Astrocyte (in vitro differentiated cells and primary cell): ENCODE measurements at regions not wholly inside any gene's neighbourhood (a gene's known extent, or its start where the extent isn't known, plus 50 kb on each side); places are given as distances from the start of the nearest gene placed in this dataset.
A peak's percentile ranks its signal among the peaks of the same experiment; 100 is the strongest.

Source experiments
- DNase-seq: peaks from one replicate; pipeline ENCODE4 v3.0.0-alpha.2; 2010; ENCODE audit warnings: low read depth
- FAIRE-seq: peaks from 2 replicates; lab custom pipeline; 2011; peaks lifted over from hg19 to GRCh38; lab: Jason Lieb, UNC
- H2AFZ ChIP-seq: 2 replicates; pipeline ENCODE4 v1.6.0; 2012; ENCODE audit warnings: low read depth, low read length, inconsistent platforms
- H3K27ac ChIP-seq: 2 replicates; pipeline ENCODE4 v1.5.1; 2011; ENCODE audit warnings: low read depth, low read length, inconsistent platforms
- H3K27me3 ChIP-seq: 2 replicates; pipeline ENCODE4 v1.6.0; 2011; ENCODE audit warnings: low read length, inconsistent platforms; ENCODE audit not compliant: insufficient read depth
- H3K36me3 ChIP-seq: 2 replicates; pipeline ENCODE4 v1.5.1; 2011; ENCODE audit warnings: low read length, inconsistent platforms; ENCODE audit not compliant: insufficient read depth
- H3K4me1 ChIP-seq: 2 replicates; pipeline ENCODE4 v1.5.1; 2011; ENCODE audit warnings: low read length, inconsistent platforms; ENCODE audit not compliant: insufficient read depth
- H3K4me2 ChIP-seq: 2 replicates; pipeline ENCODE4 v1.6.0; 2012; ENCODE audit warnings: low read length, inconsistent platforms
- H3K4me3 ChIP-seq: 2 replicates; pipeline ENCODE4 v1.5.1; 2011; ENCODE audit warnings: low read depth, mild to moderate bottlenecking, low read length, inconsistent platforms; ENCODE audit not compliant: insufficient read depth
- H3K79me2 ChIP-seq: 2 replicates; pipeline ENCODE4 v1.6.0; 2012; ENCODE audit warnings: mild to moderate bottlenecking, low read length, inconsistent platforms; ENCODE audit not compliant: insufficient read depth
- H3K9ac ChIP-seq: 2 replicates; pipeline ENCODE4 v1.6.0; 2012; ENCODE audit warnings: mild to moderate bottlenecking, low read length, inconsistent platforms
- H3K9me3 ChIP-seq: 2 replicates; pipeline ENCODE4 v1.5.1; 2012; ENCODE audit warnings: low read depth, mild to moderate bottlenecking, low read length, inconsistent platforms; ENCODE audit not compliant: insufficient read depth
- H4K20me1 ChIP-seq: 2 replicates; pipeline ENCODE4 v1.6.0; 2012; ENCODE audit warnings: low read length, inconsistent platforms; ENCODE audit not compliant: insufficient read depth
- H3K27ac Mint-ChIP-seq: one replicate; pipeline ENCODE4 v1.8.0; 2021; ENCODE audit warnings: mild to moderate bottlenecking, mixed read lengths; ENCODE audit not compliant: unreplicated experiment
- H3K27me3 Mint-ChIP-seq: one replicate; pipeline ENCODE4 v1.8.0; 2021; ENCODE audit warnings: low read depth, mixed read lengths; ENCODE audit not compliant: unreplicated experiment
- H3K36me3 Mint-ChIP-seq: one replicate; pipeline ENCODE4 v1.8.0; 2021; ENCODE audit warnings: low read depth, mixed read lengths; ENCODE audit not compliant: unreplicated experiment
- H3K4me1 Mint-ChIP-seq: one replicate; pipeline ENCODE4 v1.8.0; 2021; ENCODE audit warnings: low read depth, mixed read lengths; ENCODE audit not compliant: unreplicated experiment
- H3K4me3 Mint-ChIP-seq: one replicate; pipeline ENCODE4 v1.8.0; 2021; ENCODE audit warnings: mild to moderate bottlenecking, moderate library complexity, mixed read lengths; ENCODE audit not compliant: unreplicated experiment
- H3K9me3 Mint-ChIP-seq: one replicate; pipeline ENCODE4 v1.8.0; 2021; ENCODE audit warnings: mild to moderate bottlenecking, mixed read lengths; ENCODE audit not compliant: unreplicated experiment
- CTCF ChIP-seq: IDR thresholded peaks from 2 replicates; pipeline ENCODE4 v1.5.1; 2011; ENCODE audit warnings: low read depth, mild to moderate bottlenecking, inconsistent platforms, low read length, moderate library complexity; ENCODE audit not compliant: insufficient read depth
- EZH2 ChIP-seq: IDR thresholded peaks from 2 replicates; pipeline ENCODE4 v1.6.1; 2012; ENCODE audit warnings: mild to moderate bottlenecking, low read length, inconsistent platforms; ENCODE audit not compliant: insufficient read depth

DNA sequence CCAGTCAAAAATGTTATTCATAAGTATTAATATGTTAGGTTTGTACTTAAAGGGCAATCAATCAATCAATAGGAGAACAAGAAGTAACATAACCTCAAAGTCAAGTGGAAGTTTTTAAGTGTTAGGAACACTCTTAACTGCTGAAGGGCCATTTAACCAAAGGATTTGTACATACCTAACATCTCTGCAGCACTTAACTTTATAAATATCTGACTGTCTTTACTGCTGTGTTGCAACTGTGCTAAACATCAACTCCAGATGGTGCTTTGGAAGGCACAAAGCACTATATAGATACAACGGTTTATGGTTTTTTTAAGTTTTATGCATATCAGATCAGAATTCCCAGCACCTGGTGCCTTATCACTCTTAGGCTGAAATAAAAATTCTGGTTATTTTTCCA, 604.9 kb upstream of the PTGER4 start:
- Histone ChIP-seq H3K9me3 (no peaks in the 10 kb centered on the region), H3K4me1 (no peaks in the 10 kb centered on the region), H3K4me3 (no peak overlapping the region), H3K79me2 (no peaks in the 10 kb centered on the region), H2AFZ (no peak overlapping the region), H3K36me3 (no peaks in the 10 kb centered on the region), H3K4me2 (no peak overlapping the region), H3K27ac (no peak overlapping the region), H3K9ac (no peak overlapping the region), H4K20me1 (no peaks in the 10 kb centered on the region), H3K27me3 (no peaks in the 10 kb centered on the region)
- H3K27ac Mint-ChIP-seq: no peak overlapping the region
- DNase-seq (no peak), FAIRE-seq (no peak)
- H3K4me3 Mint-ChIP-seq: no peak overlapping the region
- no peaks in the 10 kb centered on the region for H3K27me3 Mint-ChIP-seq
- no peaks in the 10 kb centered on the region for H3K4me1 Mint-ChIP-seq
- H3K9me3 Mint-ChIP-seq: peaks cover 4% of the 10 kb centered on the region
- TF ChIP-seq EZH2 (no peak), CTCF (no peak)
- no peaks in the 10 kb centered on the region for H3K36me3 Mint-ChIP-seq

DNA sequence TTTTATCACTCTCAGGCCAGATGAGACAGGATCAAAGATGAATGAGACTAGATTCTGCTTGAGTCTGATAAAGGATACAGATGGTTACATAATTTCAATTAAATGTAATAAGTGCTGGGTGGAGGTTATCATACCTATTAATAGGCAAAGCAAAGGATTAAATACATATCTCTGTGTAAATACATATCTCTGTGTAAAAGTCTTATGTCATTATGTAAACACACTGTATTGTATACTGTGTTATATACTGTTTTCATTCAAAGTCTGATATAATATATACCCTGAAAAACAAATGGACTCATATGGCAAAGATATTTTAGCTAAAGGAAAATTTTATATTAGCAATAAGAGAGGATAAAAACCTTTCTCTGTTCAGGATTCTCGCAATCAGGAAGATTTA, 605.8 kb upstream of the PTGER4 start:
- DNase-seq (no peak), FAIRE-seq (no peak)
- H3K4me1 ChIP-seq: no peaks in the 10 kb centered on the region
- Mint-ChIP-seq H3K36me3 (no peaks in the 10 kb centered on the region), H3K27ac (no peak overlapping the region), H3K4me3 (no peak overlapping the region), H3K4me1 (no peaks in the 10 kb centered on the region), H3K9me3 (peaks cover 4% of the 10 kb centered on the region), H3K27me3 (no peaks in the 10 kb centered on the region)
- no peaks in the 10 kb centered on the region for H3K27me3 ChIP-seq
- H3K4me2 ChIP-seq: no peak overlapping the region
- H3K4me3 ChIP-seq: no peak overlapping the region
- no peaks in the 10 kb centered on the region for H4K20me1 ChIP-seq
- H3K9me3 ChIP-seq: no peaks in the 10 kb centered on the region
- no peak overlapping the region for H2AFZ ChIP-seq
- no peak overlapping the region for H3K9ac ChIP-seq
- H3K36me3 ChIP-seq: no peaks in the 10 kb centered on the region
- TF ChIP-seq EZH2 (no peak), CTCF (no peak)
- no peak overlapping the region for H3K27ac ChIP-seq
- no peaks in the 10 kb centered on the region for H3K79me2 ChIP-seq

GRCh38 chr5:40071870-40072269, 607.8 kb upstream of the PTGER4 start:
- FAIRE-seq: no peak
- no peak overlapping the region for H3K4me3 Mint-ChIP-seq
- no peaks in the 10 kb centered on the region for H3K36me3 Mint-ChIP-seq
- no peaks in the 10 kb centered on the region for H3K36me3 ChIP-seq
- H3K27ac ChIP-seq: no peak overlapping the region
- no peaks in the 10 kb centered on the region for H4K20me1 ChIP-seq
- H3K27ac Mint-ChIP-seq: no peak overlapping the region
- H3K4me1 Mint-ChIP-seq: no peaks in the 10 kb centered on the region
- peak overlapping the region; percentile 7 for H3K4me2 ChIP-seq
- H3K9me3 Mint-ChIP-seq: no peaks in the 10 kb centered on the region
- H3K79me2 ChIP-seq: no peaks in the 10 kb centered on the region
- no peaks in the 10 kb centered on the region for H3K27me3 ChIP-seq
- no peaks in the 10 kb centered on the region for H3K4me1 ChIP-seq
- TF ChIP-seq CTCF (no peak), EZH2 (no peak)
- no peak overlapping the region for H3K4me3 ChIP-seq
- H3K9ac ChIP-seq: no peak overlapping the region
- H3K9me3 ChIP-seq: no peaks in the 10 kb centered on the region
- no peak overlapping the region for H2AFZ ChIP-seq
- peak; percentile 6 for DNase-seq
- H3K27me3 Mint-ChIP-seq: no peaks in the 10 kb centered on the region
